TTC549 (cell line): ENCODE measurements at regions not wholly inside any gene's neighbourhood (a gene's known extent, or its start where the extent isn't known, plus 50 kb on each side); places are given as distances from the start of the nearest gene placed in this dataset.
"Not testable (repeated sequence)": the region's sequence is repeated elsewhere in the genome, so short reads cannot be mapped to it uniquely, and the experiment has no call there.

Source experiments
- FAIRE-seq: peaks from 2 replicates; lab custom pipeline; 2012; peaks lifted over from hg19 to GRCh38; lab: Jason Lieb, UNC

- FAIRE-seq = no peak
Measured at GRCh38 chr3:61444782-61445181, 116.6 kb upstream of the PTPRG start.

- FAIRE-seq = no peak
Measured at GRCh38 chr3:61445924-61446323, 115.4 kb upstream of the PTPRG start.

GRCh38 chr3:61446341-61446740 is 115.0 kb upstream of the PTPRG start:
- no peak for FAIRE-seq

- FAIRE-seq = no peak
Measured at GRCh38 chr3:61448378-61448777, 113.0 kb upstream of the PTPRG start.

GRCh38 chr3:61449327-61450040 is 111.9 kb upstream of the PTPRG start:
- no peak for FAIRE-seq

DNA sequence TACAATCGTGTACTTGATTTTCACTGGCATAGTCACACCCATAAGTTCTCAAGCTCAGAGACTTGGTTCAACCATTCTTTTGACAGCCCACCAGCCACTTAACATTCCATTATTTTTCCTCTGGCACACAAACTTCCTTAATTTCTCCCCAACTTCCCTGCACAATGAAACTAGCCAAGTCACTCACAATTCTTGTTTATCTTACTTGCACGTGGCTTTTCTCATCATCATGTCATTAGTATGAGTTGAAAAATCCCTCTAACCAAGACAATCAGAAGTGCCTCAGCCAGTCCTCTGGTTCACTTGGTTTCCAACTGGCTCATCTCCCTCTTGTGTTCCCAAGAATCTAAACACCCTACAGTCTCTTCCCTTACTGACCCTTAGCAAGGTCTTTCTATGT is 110.5 kb upstream of the PTPRG start:
- no peak for FAIRE-seq

DNA sequence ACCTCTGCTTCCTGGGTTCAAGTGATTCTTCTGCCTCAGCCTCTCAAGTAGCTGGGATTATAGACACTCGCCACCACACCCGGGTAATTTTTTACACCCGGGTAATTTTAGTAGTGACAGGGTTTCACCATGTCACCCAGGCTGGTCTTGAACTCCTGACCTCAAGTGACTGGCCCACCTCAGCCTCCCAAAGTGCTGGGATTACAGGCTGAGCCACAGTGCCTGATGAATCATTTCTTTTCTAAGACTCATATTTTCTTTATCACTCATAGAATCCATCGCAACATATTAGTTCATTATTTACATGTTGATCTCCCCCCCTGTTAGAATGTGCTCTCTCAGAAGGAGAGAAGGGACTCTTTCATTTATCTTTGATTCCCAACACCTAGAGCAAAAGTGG is 109.5 kb upstream of the PTPRG start:
- no peak for FAIRE-seq

DNA sequence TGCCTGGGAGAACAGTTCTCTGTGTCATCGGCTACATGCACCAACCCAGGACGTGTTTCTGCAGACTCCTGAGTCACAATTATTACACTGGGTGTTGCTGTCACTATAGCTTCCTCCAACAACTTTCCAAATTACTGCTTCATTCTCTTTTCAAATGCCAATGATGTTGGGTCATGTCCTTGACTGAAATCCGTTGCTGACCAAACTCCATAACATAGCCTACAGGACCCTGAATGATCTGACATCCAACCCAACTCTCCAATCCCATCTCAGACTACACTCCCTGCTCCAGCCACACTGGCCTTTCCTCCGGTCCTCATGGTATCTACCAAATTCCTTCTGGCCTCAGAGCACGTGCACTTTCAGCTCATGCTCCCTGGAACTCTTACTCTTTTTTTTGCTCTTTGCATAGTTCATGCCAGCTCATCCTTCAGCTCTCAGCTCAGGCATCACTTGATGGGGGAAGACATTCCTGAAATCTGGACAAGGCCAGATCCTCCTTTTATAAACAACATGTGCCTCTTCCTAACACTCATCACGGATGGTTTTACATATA is 108.8 kb upstream of the PTPRG start:
- no peak for FAIRE-seq

DNA sequence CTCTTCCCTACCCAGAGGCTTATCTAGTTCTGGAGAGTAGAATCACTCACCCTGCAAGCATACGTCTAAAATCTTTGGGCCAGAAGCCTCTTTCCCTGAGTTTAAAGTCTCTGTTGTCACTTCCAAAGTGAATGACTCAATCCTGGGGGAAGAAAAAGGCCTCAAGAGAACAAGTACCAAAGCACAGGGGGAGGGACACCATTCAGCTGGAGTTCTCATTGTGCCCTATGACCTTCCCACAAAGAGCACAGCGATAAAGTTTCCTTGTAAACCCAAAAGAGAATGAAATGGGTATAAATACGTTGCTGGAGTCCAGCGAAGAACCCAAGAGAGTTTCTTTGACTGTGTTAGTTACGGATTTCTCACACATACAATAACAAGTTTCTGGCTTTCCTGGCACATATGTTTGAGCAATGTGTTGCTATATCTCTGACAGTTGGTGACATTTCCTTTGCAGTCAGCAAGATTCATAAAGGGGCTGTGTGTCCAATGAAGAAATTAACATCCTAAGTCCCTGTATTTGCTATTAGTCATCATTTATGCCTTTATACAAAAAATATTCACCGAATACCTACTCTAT is 107.3 kb upstream of the PTPRG start:
- FAIRE-seq = no peak

- FAIRE-seq = no peak
Measured at GRCh38 chr3:61454801-61455200, 106.6 kb upstream of the PTPRG start.

DNA sequence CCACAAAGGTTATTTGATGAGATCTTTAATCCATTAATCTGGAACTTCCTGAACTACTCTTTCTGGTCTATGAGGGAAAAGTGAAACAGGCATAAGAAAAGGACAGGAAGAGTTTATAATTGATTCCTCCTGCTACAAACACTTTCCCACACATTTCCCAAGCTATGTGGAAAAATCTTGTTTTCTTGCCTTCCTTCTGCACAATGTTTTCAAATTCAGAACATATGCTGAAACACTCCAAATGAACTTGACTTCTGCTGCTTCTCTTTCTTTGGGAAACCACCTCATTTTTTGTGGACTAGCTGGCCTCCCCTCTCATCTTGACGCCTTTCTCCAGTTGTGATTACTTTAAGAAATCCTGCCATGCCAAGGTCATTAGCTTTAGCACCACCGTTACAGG is 100.7 kb upstream of the PTPRG start:
- no peak for FAIRE-seq

DNA sequence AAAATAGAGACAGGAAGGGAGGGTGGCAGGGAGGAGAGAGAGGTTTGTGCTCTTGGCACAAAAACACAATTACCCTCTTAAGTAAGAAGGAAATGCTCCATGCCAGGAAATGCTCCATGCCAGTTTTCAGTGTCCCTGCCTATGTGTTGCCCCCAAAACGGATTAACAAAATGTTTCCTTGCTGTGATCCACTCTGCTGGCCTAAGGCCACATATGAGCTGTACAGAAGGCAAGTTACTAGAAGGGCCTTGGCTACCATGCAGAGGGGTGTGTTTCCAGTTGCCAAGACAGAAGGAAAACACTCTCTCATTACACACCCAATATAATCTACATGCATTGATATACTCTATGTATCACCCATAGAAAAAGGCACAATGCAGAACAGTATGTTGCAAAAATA is 98.2 kb upstream of the PTPRG start:
- FAIRE-seq = no peak

DNA sequence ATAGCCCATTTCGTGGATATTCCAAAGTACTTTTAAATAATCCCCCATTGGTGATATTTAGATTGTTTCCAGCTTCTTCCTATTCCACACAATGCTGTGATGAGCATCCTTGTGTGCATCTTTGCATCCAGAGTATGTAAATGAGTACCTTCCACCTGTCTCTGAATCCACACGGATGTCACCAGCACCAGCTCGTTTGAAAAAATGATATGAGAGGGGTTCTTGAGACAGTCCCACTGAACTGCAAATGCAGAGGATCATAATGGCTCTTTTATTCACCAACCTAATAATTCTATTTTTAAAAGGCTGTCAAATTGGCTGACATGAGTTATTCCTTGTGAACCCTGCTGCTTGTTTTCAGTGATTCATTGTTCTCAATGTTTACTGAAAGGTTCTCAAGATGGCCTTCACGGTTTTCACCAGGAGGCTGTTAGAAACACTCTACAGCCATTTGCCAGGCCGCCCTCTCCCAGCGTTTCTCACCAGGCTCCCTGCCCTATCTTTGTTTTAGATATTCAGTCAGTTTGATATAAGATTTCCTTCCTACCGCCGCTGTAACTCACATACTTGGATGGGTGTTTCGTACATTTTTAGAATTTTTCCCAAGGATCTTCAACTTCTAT is 96.7 kb upstream of the PTPRG start:
- FAIRE-seq = no peak

DNA sequence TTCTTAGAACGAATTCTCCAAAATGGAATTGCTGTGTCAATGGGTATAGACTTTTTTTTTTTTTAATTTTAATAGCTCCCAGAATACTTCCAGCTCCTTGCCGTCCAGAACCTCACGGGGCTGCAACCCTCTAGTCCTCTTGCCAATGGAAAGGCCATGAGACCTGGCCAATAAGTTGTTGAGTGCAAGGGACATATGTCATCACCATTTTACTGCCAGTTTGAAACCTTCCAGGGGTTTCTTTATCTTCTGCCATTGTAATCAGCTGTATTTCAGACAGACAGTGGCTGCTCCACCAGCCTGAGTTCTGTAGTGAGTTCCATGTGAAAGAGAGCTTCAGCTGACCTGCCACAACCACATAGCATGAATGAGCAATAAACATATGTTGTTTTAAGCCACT is 95.0 kb upstream of the PTPRG start:
- no peak for FAIRE-seq

GRCh38 chr3:61483997-61484396 is 77.4 kb upstream of the PTPRG start:
- no peak for FAIRE-seq

- FAIRE-seq = no peak
Measured at GRCh38 chr3:61493339-61493738, 68.0 kb upstream of the PTPRG start.

GRCh38 chr3:61494309-61494708 is 67.1 kb upstream of the PTPRG start:
- not testable (repeated sequence) for FAIRE-seq

DNA sequence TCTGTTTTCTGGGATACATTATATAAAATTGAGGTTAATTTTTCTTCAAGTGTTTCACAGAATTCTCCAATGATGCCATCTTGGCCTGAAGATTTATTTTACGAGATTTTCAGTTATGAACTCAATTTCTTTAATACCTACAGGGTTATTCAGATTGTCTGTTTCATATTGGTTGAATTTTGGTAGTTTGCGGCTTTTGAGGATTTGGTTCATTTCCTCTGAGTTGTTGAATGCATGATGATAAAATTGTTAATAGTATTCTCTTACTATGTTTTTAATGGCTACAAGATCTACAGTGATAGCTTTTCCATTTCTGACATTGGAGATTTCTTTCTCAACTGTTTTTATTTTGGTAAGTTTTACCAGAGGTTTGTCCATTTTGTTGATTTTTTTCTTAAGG is 63.9 kb upstream of the PTPRG start:
- no peak for FAIRE-seq

GRCh38 chr3:61505197-61505596 is 56.2 kb upstream of the PTPRG start:
- FAIRE-seq = no peak

DNA sequence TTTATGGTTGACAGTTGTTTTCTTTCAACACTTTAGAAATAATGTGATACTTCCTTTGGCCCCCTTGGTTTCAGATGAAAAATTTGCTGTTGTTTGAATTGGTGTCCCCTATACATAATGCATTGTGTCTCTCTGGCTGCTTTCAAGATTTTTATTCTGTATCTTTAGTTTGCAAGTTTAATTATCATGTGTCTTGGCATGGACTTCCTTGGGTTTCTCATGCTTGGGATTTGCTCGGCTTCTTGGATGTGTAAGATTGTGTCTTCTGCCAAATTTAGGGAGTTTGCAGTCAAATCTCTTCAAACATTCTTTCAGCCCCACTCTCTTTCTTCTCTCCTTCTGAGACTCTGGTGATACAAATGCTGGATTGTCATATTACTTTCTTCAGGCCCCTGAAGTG is 53.4 kb upstream of the PTPRG start:
- FAIRE-seq = no peak
